ENCODE measurements at regions not wholly inside any gene's neighbourhood (a gene's known extent, or its start where the extent isn't known, plus 50 kb on each side); places are given as distances from the start of the nearest gene placed in this dataset.

DNA sequence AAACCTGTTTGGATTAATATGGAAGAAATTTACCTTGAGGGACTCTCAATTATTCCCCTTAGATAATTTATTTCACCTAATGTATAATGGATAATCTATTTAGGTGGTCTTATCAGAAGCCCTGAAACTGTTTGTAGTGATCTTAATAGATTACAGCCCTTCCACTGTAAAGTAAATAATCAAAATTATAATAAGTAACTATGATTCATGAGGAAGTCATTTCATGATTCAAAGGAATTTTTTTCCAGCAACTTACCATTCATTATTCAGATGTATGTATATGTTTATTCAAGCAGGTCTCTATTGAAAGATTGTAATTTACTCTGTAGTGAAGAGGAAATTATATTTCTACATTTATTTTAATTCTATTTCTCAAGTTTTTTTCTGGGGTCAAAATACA is 250.6 kb upstream of the ROBO1 start:
- no peaks in the 10 kb centered on the region for H3K27me3 Mint-ChIP-seq
- H3K27ac Mint-ChIP-seq, result no peak overlapping the region
- H3K4me3 Mint-ChIP-seq, result no peak overlapping the region
- no peaks in the 10 kb centered on the region for H3K36me3 Mint-ChIP-seq (ENCODE audit: low read depth)
- intact Hi-C loops (cut with micrococcal nuclease), result no loop called here
- no peaks in the 10 kb centered on the region for H3K4me1 Mint-ChIP-seq (ENCODE audit: low read depth)
- no peaks in the 10 kb centered on the region for H3K9me3 Mint-ChIP-seq

DNA sequence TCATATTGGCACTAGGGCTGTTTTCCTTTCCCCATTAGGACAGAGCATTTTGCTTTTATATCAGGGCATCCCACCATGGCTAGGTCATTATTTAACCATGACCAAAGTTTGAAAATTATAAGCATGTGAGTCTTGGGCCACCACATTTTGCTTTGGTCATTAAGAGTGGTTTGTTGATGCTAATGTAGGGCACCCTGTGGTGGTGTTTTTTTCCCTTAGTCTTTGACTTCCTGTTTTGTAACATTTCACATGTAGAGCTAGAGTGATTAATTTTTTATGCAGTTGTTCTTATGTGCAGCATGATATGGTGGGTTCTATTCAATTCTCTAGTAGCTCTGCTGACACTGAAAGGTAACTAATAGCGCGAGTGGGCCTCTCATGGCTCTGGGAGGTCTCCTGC is 249.6 kb upstream of the ROBO1 start:
- Mint-ChIP-seq H3K4me3 (no peak overlapping the region), H3K27me3 (no peaks in the 10 kb centered on the region), H3K27ac (no peak overlapping the region), H3K36me3 (ENCODE audit: low read depth) (no peaks in the 10 kb centered on the region), H3K4me1 (ENCODE audit: low read depth) (no peaks in the 10 kb centered on the region), H3K9me3 (no peaks in the 10 kb centered on the region)
- intact Hi-C loops (cut with micrococcal nuclease), result no loop called here

DNA sequence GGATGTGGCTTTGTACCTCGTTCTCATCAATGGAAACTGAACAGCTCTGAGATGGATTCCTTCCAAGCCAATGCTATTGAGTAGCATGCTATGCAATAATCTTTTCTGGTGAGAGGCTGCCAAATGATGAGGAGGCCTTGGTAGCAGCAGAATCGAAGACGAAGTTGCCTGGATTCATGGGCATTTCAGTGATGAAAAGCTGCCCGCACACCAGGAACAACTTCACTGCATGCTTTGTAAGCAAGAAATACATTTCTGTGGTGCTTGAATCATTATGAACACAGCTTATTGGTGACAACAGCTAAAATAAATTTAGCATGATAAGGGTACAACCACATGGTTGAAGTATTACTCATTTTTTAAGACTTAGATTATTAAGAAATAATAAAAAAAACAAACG is 246.8 kb upstream of the ROBO1 start:
- Mint-ChIP-seq H3K4me3 (no peak overlapping the region), H3K27me3 (no peaks in the 10 kb centered on the region), H3K4me1 (ENCODE audit: low read depth) (no peaks in the 10 kb centered on the region), H3K9me3 (no peaks in the 10 kb centered on the region), H3K36me3 (ENCODE audit: low read depth) (no peaks in the 10 kb centered on the region), H3K27ac (no peak overlapping the region)
- intact Hi-C loops (cut with micrococcal nuclease), result no loop called here

DNA sequence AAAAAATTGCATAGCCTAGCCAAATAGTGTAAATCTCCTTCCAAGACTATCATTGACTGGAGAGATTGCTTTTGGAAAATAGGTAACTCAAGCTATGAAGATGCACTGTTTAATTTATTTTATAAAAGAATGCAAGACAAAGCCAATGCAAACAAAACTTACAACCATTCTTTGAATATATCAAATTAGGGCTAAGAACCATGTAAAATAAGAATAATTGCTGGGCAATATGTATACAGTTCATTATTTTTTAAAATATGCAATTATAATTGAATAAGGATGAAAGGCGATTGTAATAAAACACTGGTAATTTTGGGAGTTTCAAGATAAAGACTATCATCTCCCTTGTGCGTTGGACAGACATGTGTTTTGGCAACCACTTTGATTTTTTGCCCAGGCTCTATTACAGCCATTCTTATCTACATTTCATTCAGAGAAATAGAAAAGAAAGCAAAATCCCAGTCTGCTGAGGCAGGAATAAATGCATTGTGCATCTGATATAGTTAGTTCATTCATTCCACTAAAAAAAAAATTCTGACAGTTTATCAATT is 242.3 kb upstream of the ROBO1 start:
- Mint-ChIP-seq H3K27me3 (no peaks in the 10 kb centered on the region), H3K36me3 (ENCODE audit: low read depth) (no peaks in the 10 kb centered on the region), H3K9me3 (no peaks in the 10 kb centered on the region), H3K4me1 (ENCODE audit: low read depth) (no peaks in the 10 kb centered on the region), H3K27ac (no peak overlapping the region), H3K4me3 (no peak overlapping the region)
- intact Hi-C loops (cut with micrococcal nuclease), result no loop called here

DNA sequence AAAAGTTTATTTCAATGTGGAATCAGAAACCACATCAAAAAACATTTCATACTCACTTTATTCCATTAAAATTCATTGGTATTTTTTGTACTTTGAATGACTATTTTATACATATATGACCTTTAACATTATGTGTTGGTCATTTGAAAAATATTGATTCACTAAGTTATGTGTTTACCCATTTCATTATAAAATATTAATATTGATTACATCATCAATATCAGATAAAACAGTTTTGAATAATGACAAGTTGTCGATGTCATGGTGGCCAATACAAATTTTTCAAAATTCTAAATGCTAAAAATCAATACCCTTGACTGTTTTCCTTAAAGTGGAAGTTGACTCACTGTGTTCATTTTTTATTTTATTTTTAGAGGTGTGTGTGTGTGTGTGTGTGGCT is 239.7 kb upstream of the ROBO1 start:
- Mint-ChIP-seq H3K9me3 (no peaks in the 10 kb centered on the region), H3K36me3 (ENCODE audit: low read depth) (no peaks in the 10 kb centered on the region), H3K4me3 (no peak overlapping the region), H3K27ac (no peak overlapping the region), H3K4me1 (ENCODE audit: low read depth) (no peaks in the 10 kb centered on the region), H3K27me3 (no peaks in the 10 kb centered on the region)
- intact Hi-C loops (cut with micrococcal nuclease), result no loop called here

DNA sequence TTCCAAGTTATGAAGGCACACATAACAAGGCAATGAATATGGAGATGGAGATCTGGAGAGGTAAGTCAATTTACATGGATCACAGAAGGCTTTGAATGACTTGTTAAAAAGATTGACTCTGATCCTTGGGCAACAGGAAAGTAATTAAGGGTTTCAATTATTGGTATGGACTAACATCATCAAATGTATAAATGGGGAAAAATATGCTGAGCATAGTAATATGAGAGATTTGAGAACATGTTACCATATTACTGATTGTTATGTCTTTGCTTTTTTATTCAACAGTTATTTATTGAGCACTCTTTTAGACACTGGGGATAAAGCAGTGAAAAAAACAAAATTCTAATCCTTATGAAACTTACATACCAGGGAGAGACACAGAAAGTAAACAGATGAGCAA is 238.5 kb upstream of the ROBO1 start:
- Mint-ChIP-seq H3K4me3 (no peak overlapping the region), H3K4me1 (ENCODE audit: low read depth) (no peaks in the 10 kb centered on the region), H3K27me3 (no peaks in the 10 kb centered on the region), H3K36me3 (ENCODE audit: low read depth) (no peaks in the 10 kb centered on the region), H3K9me3 (no peaks in the 10 kb centered on the region), H3K27ac (no peak overlapping the region)
- intact Hi-C loops (cut with micrococcal nuclease), result no loop called here

DNA sequence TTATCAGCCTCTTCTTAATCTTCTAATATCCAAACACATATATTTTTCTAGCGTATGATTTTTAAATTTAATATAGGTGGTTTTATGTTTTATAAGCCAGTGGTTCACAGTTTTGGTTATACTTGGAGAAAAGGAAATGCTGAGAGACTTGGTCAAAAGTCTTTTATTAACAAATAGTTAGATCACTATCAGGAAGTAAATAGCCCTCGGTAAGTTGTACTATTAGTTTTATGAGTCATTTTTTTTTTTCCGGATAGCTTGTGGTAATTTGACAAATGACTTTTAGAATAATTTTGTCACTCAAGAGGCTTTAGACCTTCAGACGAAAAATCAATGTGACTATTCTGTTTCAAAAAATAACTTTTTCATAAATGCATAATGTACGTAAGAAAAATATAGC is 232.2 kb upstream of the ROBO1 start:
- Mint-ChIP-seq H3K4me1 (ENCODE audit: low read depth) (no peaks in the 10 kb centered on the region), H3K36me3 (ENCODE audit: low read depth) (no peaks in the 10 kb centered on the region), H3K4me3 (no peak overlapping the region), H3K9me3 (peaks cover 2% of the 10 kb centered on the region), H3K27me3 (no peaks in the 10 kb centered on the region), H3K27ac (no peak overlapping the region)
- intact Hi-C loops (cut with micrococcal nuclease), result no loop called here

DNA sequence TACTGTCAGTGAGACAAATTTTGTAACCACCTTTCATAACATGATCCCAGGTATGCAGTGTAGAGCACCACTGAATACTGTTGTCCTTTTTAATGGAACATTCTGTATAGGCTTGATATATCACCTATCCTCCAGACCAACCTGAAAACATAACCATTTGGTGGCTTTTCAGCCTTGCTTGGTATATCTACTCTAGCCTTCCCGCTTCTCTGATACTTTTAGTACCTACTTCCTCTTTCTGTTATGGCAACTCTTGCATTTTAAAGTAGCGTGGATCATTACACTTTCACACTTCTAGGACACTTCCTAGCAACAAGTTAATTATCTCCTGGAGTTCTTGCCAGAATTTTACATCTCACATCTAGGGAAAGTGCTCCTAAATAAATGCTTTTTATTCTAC is 226.6 kb upstream of the ROBO1 start:
- no peaks in the 10 kb centered on the region for H3K36me3 Mint-ChIP-seq (ENCODE audit: low read depth)
- intact Hi-C loops (cut with micrococcal nuclease), result no loop called here
- peaks cover 13% of the 10 kb centered on the region for H3K9me3 Mint-ChIP-seq
- no peaks in the 10 kb centered on the region for H3K27me3 Mint-ChIP-seq
- no peak overlapping the region for H3K4me3 Mint-ChIP-seq
- no peak overlapping the region for H3K27ac Mint-ChIP-seq
- H3K4me1 Mint-ChIP-seq (ENCODE audit: low read depth), result no peaks in the 10 kb centered on the region

DNA sequence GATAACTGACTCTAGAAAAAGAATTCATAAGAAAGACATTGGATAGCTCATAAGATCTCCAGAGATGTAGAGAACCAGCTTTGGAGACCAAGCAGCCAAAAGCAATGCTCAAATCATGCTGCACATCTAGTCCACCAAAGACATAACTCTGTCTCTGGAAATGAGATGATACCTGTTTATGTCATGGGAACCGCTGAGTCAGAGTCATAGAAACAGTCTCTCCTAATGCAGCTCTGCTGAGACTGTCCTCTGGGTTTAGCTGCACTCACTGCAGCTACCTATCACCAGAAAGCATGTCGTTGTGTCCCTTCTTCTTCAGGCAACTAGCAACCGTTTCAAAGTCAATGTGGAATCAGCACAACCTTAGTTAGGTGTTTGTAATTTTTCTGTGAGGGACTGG is 218.5 kb upstream of the ROBO1 start:
- intact Hi-C loops (cut with micrococcal nuclease), result no loop called here
- no peaks in the 10 kb centered on the region for H3K9me3 Mint-ChIP-seq
- H3K4me3 Mint-ChIP-seq, result no peak overlapping the region
- no peak overlapping the region for H3K27ac Mint-ChIP-seq
- H3K4me1 Mint-ChIP-seq (ENCODE audit: low read depth), result no peaks in the 10 kb centered on the region
- no peaks in the 10 kb centered on the region for H3K27me3 Mint-ChIP-seq
- no peaks in the 10 kb centered on the region for H3K36me3 Mint-ChIP-seq (ENCODE audit: low read depth)

DNA sequence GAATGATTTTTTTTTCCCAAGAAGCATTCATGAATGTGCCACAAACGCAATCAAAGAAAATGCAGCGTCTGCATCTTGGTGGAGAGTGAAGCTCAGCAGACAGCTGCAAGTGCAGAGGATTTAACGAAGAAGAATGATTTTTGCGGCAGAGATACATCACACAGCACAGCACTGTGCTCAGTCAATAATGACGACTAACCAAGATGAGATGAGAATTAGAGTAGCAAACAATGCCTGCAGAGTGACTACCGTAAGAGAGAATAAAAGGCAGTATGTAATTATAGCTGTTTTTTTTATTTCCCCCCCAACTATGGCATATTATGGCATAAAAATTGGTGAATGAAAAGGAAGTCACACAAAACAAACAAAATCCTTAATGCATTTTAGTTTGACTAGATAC is 218.0 kb upstream of the ROBO1 start:
- Mint-ChIP-seq H3K9me3 (no peaks in the 10 kb centered on the region), H3K4me1 (ENCODE audit: low read depth) (no peaks in the 10 kb centered on the region), H3K27me3 (no peaks in the 10 kb centered on the region), H3K27ac (no peak overlapping the region), H3K36me3 (ENCODE audit: low read depth) (no peaks in the 10 kb centered on the region), H3K4me3 (no peak overlapping the region)
- intact Hi-C loops (cut with micrococcal nuclease), result no loop called here

DNA sequence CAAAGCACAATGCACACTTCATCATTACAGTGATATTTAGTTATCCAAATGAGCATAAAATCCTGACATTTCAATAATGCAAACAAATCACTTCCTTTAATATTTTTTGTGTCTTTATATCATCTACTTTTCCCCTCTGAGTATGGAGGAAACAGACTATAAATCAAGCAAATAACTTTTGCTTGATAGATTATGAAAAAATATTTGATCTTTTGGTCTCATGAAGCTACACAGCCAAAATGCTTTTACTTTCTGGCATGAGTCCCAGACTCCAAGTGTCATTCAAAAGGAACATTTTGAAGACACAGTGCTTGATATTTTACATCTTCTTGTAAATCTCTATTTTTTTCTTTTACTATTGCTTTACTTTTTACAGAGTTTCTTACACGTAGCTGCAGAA is 215.3 kb upstream of the ROBO1 start:
- Mint-ChIP-seq H3K4me1 (ENCODE audit: low read depth) (no peaks in the 10 kb centered on the region), H3K36me3 (ENCODE audit: low read depth) (no peaks in the 10 kb centered on the region), H3K27ac (no peak overlapping the region), H3K4me3 (no peak overlapping the region), H3K27me3 (no peaks in the 10 kb centered on the region), H3K9me3 (no peaks in the 10 kb centered on the region)
- intact Hi-C loops (cut with micrococcal nuclease), result no loop called here

DNA sequence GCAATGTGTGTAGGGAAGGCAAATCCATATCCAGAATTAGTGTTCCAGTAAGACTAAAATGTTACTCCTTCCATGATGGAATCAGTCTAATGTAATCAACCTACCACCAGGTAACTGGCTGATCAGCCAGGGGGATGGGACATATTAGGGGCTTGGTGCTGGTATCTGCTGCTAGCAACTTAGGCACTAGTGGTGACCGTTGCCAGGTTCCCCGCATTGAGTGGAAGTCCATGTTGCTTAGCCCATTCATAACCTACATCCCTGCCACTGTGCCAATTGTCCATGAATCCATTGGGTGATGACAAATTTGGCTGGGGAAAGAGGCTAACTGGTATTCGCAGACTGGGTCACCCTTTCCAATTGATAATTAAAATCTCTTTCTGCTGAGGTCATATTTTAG is 212.2 kb upstream of the ROBO1 start:
- Mint-ChIP-seq H3K27ac (no peak overlapping the region), H3K27me3 (no peaks in the 10 kb centered on the region), H3K4me3 (no peak overlapping the region), H3K4me1 (ENCODE audit: low read depth) (no peaks in the 10 kb centered on the region), H3K9me3 (peaks cover 9% of the 10 kb centered on the region), H3K36me3 (ENCODE audit: low read depth) (no peaks in the 10 kb centered on the region)
- intact Hi-C loops (cut with micrococcal nuclease), result no loop called here

DNA sequence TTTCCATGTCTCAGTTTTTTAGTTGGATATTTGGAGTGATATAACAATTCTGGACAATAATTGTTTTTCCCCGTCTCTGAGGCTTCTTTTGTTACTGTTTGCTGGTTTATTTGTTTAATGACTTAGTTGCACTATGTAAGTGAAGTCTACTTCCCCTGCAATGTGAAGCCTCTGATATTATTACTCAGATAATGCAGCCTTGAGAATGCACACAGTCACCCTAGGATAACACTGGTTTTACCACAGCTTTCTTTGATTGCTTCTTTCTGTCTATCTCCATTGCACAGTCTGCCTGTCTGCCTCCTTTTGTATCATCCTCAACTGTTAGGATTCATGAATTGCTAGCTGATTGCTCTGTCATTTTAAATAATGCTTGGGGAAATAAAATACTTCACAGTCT is 208.7 kb upstream of the ROBO1 start:
- Mint-ChIP-seq H3K36me3 (ENCODE audit: low read depth) (no peaks in the 10 kb centered on the region), H3K4me3 (no peak overlapping the region), H3K4me1 (ENCODE audit: low read depth) (no peaks in the 10 kb centered on the region), H3K27me3 (no peaks in the 10 kb centered on the region), H3K9me3 (peaks cover 9% of the 10 kb centered on the region), H3K27ac (no peak overlapping the region)
- intact Hi-C loops (cut with micrococcal nuclease), result no loop called here

DNA sequence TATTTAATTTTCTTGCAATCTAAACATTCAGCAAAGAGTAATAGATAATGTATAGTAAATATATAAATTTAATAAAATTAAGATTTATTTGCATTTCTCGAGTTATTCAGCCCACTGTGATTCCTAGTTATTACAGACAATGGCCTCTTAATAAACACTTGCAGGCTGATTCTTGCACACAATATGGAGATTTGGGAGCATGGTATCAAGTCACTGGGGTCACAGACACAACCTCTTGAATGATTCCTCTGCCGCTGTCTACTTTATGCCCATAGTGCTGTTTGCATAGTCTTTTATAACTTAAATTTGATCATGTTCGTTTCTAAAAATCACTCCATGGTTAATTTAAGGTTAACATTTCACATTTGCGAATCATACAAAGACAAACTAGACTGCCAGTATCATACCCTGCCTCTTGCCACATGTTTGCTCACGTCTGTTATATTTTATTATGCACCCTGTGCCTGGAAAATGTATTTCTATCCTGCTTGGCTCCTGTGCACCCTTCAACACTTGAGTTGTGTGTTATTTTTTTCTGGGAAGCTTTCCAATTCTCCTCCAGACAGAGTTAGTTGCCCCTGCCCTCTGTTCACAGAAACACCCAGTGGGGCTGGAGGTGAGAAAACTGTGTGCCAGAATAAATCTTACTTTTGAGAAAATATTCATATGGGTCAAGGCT is 206.3 kb upstream of the ROBO1 start:
- Mint-ChIP-seq H3K27me3 (no peaks in the 10 kb centered on the region), H3K4me1 (ENCODE audit: low read depth) (no peaks in the 10 kb centered on the region), H3K4me3 (no peak overlapping the region), H3K36me3 (ENCODE audit: low read depth) (no peaks in the 10 kb centered on the region), H3K9me3 (peaks cover 9% of the 10 kb centered on the region), H3K27ac (no peak overlapping the region)
- intact Hi-C loops (cut with micrococcal nuclease), result no loop called here

DNA sequence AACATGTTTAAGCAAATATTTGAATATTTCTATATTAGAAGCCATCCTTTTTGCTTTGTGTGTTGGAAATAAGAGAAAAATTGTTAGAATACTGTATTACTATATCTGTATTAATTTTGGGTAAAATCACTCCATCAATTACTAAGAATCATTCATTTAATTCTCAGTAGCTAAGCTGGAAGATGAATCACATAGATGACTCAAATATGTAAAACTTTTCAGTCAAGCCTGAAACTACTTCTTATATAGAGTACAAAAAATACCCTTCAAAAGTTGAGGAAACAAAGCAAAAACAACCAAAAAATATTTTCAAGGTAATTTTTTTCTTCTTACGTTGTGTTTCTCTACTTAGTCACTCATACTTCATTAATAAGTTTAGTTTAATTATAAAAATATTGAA is 205.7 kb upstream of the ROBO1 start:
- H3K27me3 Mint-ChIP-seq, result no peaks in the 10 kb centered on the region
- H3K4me3 Mint-ChIP-seq, result no peak overlapping the region
- no peak overlapping the region for H3K27ac Mint-ChIP-seq
- H3K9me3 Mint-ChIP-seq, result peaks cover 9% of the 10 kb centered on the region
- H3K4me1 Mint-ChIP-seq (ENCODE audit: low read depth), result no peaks in the 10 kb centered on the region
- intact Hi-C loops (cut with micrococcal nuclease), result no loop called here
- no peaks in the 10 kb centered on the region for H3K36me3 Mint-ChIP-seq (ENCODE audit: low read depth)

Data from dendritic cell treated with granulocyte-macrophage colony-stimulating factor and Interleukin-4, amounts not matched to agents 40 ng/mL and 50 ng/mL, for 4 days (primary cell).